ENCODE measurements at regions not wholly inside any gene's neighbourhood (a gene's known extent, or its start where the extent isn't known, plus 50 kb on each side); places are given as distances from the start of the nearest gene placed in this dataset.
"Not testable (repeated sequence)": the region's sequence is repeated elsewhere in the genome, so short reads cannot be mapped to it uniquely, and the experiment has no call there.

- DNase-seq (ENCODE audit: extremely low read depth in 1 of 11, low read depth in 9 of 11, low spot score in 4 of 11): no peak
Measured at GRCh38 chr20:29687438-29687837, 1570.0 kb upstream of the DEFB115 start.

DNA sequence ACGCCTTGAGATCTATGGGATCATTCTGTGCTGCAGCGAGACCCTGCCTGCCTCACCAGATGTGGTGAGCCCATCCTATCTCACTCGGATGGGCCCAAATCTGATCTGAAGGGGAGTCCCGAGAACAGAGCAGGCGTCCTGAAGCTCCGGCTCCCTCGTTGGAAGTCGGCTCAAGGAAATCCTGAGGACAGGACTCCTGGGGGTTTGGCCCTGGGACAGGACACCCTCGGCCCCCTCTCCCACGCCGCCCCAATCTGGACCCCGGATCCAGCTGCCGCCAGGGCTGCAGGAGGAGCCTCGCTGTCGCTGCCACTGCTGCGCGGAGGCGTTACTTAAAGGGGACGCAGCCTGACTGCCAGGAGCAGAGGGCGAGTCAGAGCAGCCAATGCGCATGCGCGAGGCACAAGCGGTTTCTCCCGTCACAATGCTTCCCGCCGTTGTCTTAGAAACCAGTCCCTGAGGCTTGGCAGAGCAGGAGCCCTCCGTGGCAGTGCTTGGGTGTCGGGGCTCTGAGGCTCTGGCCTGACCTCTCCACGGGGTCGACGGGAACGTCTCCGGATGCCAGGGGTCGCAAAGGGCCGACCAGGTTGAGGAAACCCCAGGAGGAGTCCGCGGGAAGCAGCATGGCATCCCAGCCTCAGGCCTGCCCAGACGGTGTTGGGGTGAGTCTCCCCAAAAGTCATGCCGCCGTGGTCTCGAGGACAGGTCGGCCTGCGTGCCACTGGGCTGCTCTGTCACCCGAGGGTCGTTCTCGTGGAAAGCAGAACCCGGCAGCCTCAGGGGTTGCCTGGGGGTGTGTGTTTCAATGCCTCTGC, 1567.8 kb upstream of the DEFB115 start:
- peak in 1 of 11 donors; percentile 5 for DNase-seq (ENCODE audit: extremely low read depth in 1 of 11, low read depth in 9 of 11, low spot score in 4 of 11)

DNA sequence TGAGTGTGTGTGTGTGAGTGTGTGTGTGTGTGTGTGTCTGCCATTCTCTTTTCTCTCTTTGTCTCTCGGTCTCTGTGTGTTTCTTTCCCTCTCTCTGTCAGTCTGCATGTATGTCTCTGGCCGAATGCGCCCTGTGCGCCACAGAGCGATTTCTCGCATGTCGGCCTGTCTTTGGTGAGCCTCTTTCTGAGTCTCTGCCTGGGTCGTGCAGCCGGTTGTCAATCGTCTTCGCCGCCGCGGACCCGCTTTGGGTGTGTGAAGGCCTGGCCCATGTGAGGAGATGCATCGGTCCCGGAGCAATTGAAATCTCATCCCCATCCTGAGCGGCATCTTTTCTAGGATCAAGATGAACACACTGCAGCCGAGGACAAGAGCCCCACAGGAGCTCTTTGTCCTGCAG, 1567.2 kb upstream of the DEFB115 start:
- no peak for DNase-seq (ENCODE audit: extremely low read depth in 1 of 11, low read depth in 9 of 11, low spot score in 4 of 11)

GRCh38 chr20:29740601-29740950, 1516.9 kb upstream of the DEFB115 start:
- no peak for DNase-seq (ENCODE audit: extremely low read depth in 1 of 11, low read depth in 9 of 11, low spot score in 4 of 11)

GRCh38 chr20:29740951-29741593, 1516.4 kb upstream of the DEFB115 start:
- no peak for DNase-seq (ENCODE audit: extremely low read depth in 1 of 11, low read depth in 9 of 11, low spot score in 4 of 11)

- no peak for DNase-seq (ENCODE audit: extremely low read depth in 1 of 11, low read depth in 9 of 11, low spot score in 4 of 11)
Measured at GRCh38 chr20:29741594-29741893, 1515.9 kb upstream of the DEFB115 start.

DNA sequence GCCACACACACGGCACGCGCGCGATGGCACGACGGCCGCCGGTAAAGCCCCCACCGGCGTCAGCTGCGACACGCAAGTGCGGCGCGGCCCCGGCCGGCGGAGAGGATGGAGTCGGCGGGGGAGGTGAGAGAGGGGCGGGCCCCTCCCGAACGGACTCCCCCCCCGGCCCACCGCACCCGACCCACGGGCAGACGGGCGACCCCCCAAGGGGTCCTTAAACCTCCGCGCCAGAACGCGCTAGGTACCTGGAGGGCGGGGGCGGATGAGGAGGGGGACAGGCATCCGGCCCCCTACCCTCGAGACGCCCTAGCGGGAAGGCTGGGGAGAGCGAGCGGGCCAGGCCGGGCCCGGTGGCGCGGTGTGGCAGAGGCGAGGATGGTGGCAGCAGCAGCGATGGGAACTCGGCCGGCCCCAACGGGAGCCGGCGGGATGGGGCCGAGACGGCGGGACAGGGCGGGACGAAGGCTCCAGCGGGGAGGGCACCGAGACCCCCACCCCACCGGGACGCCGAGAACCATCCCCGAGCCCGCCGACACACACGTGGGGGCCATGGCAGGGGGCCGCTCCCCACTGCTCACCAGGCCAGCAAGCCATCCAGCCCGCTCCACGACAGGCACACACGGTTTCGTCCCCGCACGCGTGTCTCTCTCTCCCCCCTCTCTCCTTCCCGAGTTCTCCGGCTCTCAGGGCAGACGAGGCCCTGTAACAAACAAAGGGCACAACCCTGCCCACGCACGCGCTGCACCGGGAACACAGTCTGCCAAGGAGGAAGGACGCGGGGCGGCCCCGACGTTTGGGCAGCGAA, 1515.4 kb upstream of the DEFB115 start:
- DNase-seq (ENCODE audit: extremely low read depth in 1 of 11, low read depth in 9 of 11, low spot score in 4 of 11): no peak

DNA sequence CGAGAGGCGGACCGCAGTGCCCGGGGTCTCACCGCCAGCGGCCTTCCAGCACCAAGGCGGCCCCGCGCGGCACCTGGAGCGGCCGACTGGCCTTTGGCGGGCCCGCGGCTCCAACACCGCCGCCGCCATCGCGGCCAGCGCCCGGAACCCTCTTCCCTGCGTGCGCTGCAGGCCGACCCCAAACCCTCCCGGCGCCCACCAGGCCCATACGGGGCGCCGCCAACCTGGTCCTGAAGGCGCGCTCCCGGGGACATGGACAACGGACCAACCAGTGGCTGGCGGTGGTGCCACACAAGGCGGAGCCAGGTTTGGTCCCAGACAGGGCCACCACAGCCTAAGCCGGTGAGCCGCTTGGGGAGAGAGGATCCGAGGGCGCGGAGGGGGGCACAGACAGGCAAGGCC, 1514.8 kb upstream of the DEFB115 start:
- no peak for DNase-seq (ENCODE audit: extremely low read depth in 1 of 11, low read depth in 9 of 11, low spot score in 4 of 11)

GRCh38 chr20:29743101-29743931, 1514.1 kb upstream of the DEFB115 start:
- DNase-seq (ENCODE audit: extremely low read depth in 1 of 11, low read depth in 9 of 11, low spot score in 4 of 11): no peak

DNA sequence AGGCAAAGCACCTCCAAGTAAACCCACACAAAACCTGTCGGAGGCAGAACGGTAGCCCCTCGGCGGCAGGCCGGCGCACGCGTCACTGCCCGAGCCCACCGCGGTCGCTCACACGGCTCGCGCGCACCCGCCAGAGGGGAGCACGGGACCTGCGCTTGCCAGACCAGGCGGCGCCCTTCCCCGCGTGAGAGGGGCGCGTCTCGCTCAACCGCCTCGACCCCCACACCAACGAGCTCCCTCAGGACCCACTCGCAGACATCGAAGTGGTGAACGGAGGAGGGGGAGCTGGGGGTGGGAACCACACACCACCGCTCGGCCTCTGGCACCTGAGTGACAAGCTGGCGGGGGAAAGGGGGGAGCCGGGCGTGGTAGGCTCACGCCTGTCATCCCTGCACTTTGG, 1513.4 kb upstream of the DEFB115 start:
- DNase-seq (ENCODE audit: extremely low read depth in 1 of 11, low read depth in 9 of 11, low spot score in 4 of 11): no peak

DNA sequence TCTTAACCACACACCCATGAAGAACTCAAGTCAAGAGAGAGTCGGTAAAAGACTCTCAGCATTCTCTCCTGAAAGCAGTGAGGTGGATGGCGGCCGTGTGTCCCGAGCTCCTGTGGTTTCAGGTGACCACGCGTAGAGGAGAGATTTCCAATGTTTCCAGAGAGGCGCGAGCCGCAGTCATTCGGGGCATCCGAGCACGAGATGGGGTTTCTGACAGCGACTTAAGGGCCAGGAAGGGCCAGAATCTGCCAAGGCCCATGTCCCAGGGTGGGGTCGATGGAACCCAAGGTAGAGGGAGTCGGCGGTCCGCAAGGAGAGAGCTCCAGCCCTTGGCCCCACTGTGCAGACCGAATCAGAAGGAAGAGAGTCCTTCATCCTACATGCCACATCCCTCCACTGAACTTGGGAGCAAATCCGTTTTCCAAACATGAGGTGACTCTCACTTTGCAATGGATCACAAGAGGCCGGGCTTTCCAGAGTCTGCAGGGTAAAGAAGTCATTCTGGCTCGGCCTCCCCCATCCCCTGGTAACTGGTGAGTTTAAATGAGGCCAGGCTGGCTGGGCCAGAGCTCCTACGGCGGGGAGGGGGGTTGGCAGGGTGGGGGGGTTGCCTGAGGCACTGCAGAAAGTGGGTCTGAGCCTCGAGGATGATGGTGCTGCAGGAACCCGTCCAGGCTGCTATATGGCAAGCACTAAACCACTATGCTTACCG, 1511.8 kb upstream of the DEFB115 start:
- DNase-seq (ENCODE audit: extremely low read depth in 1 of 11, low read depth in 9 of 11, low spot score in 4 of 11): not testable (repeated sequence)

DNA sequence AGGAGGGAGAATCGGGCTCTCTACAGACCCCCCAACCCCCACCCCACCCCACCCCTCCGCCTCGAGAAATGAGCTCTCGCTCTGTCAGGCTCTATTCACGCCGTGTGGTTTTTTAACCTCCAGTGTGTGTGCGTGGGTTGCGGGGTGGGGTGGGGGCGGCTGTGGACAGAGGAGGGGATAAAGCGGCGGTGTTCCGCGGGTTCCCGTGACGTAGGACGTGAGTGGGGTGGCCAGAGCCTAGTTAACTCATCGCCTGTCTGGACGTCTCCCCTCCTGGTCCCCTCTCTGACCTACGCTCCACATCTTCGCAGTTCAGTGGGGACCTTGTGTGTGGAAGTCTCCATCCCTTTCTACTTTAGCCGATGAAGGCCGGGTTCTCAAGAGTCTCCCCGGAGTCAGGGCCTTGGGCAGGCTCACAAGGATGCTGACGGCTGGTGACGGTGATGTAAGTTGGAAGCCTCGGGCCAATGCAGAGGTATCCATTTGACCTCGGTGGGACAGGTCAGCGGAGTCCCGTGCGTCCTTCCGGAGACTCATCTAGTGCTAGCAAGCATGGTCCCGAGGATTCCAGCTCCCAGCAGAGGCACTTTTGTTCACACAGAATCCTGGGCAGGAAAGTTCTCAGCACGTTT, 1507.1 kb upstream of the DEFB115 start:
- no peak for DNase-seq (ENCODE audit: extremely low read depth in 1 of 11, low read depth in 9 of 11, low spot score in 4 of 11)

GRCh38 chr20:29752644-29753425, 1504.6 kb upstream of the DEFB115 start:
- DNase-seq (ENCODE audit: extremely low read depth in 1 of 11, low read depth in 9 of 11, low spot score in 4 of 11): not testable (repeated sequence)

GRCh38 chr20:29753426-29753746, 1504.1 kb upstream of the DEFB115 start:
- not testable (repeated sequence) for DNase-seq (ENCODE audit: extremely low read depth in 1 of 11, low read depth in 9 of 11, low spot score in 4 of 11)

- DNase-seq (ENCODE audit: extremely low read depth in 1 of 11, low read depth in 9 of 11, low spot score in 4 of 11): not testable (repeated sequence)
Measured at GRCh38 chr20:29753879-29754278, 1503.6 kb upstream of the DEFB115 start.

DNA sequence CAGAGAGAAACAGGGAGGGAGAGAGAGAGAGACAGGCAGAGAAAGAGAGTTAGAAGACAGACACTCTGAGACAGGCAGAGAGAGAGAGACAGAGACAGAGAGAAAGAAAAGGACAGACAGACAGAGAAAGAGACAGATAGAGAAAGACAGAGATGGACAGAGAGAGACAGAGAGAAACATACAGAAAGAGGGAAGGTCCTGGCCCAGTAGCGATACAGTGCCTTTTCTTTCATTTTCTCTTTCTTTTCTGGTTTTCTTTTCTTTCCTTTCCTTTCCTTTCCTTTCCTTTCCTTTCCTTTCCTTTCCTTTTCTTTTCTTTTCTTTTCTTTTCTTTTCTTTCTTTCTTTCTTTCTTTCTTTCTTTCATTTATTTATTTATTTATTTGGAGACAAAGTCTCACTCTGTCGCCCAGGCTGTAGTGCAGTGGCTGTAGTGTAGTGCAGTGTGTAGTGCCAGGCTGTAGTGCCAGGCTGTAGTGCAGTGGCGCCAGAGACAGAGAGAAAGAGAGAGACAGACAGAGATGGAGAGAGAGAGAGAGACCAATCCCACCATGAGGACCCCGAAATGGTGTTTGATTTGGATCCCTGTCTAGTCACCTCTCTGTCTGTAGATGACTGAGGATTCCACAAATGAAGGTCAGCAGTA, 1501.5 kb upstream of the DEFB115 start:
- not testable (repeated sequence) for DNase-seq (ENCODE audit: extremely low read depth in 1 of 11, low read depth in 9 of 11, low spot score in 4 of 11)

- DNase-seq (ENCODE audit: extremely low read depth in 1 of 11, low read depth in 9 of 11, low spot score in 4 of 11): no peak
Measured at GRCh38 chr20:29756664-29757063, 1500.8 kb upstream of the DEFB115 start.
